ENCODE measurements at regions not wholly inside any gene's neighbourhood (a gene's known extent, or its start where the extent isn't known, plus 50 kb on each side); places are given as distances from the start of the nearest gene placed in this dataset.

DNA sequence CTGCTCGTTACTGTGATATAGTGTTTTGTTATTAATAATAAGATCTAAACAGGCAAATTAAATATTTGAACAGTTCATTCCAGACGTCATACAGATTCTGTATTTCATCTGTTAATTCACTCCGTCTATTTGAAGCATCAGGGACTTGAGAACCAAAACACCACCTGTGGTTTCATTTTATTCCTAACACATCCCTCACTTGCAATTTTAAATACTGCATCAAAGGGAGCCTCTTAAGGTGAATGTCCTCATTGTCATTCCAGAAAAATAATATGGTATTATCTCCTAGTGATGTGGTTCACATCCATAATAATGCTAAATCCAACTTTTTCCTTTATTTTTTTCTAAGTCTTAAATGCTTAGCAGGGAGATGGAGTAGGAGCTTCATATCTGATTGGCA is 1390.9 kb upstream of the CADM2 start:
- TF ChIP-seq, protein P1, sequence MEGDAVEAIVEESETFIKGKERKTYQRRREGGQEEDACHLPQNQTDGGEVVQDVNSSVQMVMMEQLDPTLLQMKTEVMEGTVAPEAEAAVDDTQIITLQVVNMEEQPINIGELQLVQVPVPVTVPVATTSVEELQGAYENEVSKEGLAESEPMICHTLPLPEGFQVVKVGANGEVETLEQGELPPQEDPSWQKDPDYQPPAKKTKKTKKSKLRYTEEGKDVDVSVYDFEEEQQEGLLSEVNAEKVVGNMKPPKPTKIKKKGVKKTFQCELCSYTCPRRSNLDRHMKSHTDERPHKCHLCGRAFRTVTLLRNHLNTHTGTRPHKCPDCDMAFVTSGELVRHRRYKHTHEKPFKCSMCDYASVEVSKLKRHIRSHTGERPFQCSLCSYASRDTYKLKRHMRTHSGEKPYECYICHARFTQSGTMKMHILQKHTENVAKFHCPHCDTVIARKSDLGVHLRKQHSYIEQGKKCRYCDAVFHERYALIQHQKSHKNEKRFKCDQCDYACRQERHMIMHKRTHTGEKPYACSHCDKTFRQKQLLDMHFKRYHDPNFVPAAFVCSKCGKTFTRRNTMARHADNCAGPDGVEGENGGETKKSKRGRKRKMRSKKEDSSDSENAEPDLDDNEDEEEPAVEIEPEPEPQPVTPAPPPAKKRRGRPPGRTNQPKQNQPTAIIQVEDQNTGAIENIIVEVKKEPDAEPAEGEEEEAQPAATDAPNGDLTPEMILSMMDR (conservative IDR thresholded peaks at IDR 0.05; ENCODE audit: low read length): no peak
- TF ChIP-seq EZH2phosphoT487 (IDR thresholded peaks at IDR 0.05; ENCODE audit: borderline replicate concordance): no peak
